Uterus (tissue), 3 donors: ENCODE measurements at regions not wholly inside any gene's neighbourhood (a gene's known extent, or its start where the extent isn't known, plus 50 kb on each side); places are given as distances from the start of the nearest gene placed in this dataset.

ENCODE experiments used
- DNase-seq, 2 donors: peaks; one replicate each; pipeline ENCODE4 v3.0.0-alpha.2; 2019 to 2020
- H3K27ac ChIP-seq, 2 donors: fragments of 200-600 bp; sonication (generic); 1 replicate in 1 of 2; 2 replicates in 1 of 2; pipeline ENCODE4 v1.5.1; 2016 to 2018
- H3K27me3 ChIP-seq, 2 donors: fragments of 200-600 bp; sonication (generic); one replicate each; pipeline ENCODE4 v1.5.1; 2018 to 2019; ENCODE audit warnings: control low read depth in 1 of 2
- H3K36me3 ChIP-seq, 2 donors: fragments of 200-600 bp; sonication (generic); one replicate each; pipeline ENCODE4 v1.5.1; 2019; ENCODE audit warnings: control low read depth in 1 of 2
- H3K4me1 ChIP-seq, 2 donors: fragments of 200-600 bp; sonication (generic); one replicate each; pipeline ENCODE4 v1.5.1; 2018 to 2019; ENCODE audit warnings: control low read depth in 1 of 2
- H3K4me3 ChIP-seq, 2 donors: fragments of 200-600 bp; sonication (generic); 1 replicate in 1 of 2; 2 replicates in 1 of 2; pipeline ENCODE4 v1.5.1; 2018 to 2019; ENCODE audit warnings: mild to moderate bottlenecking in 1 of 2
- H3K9me3 ChIP-seq, 2 donors: fragments of 200-600 bp; sonication (generic); one replicate each; pipeline ENCODE4 v1.5.1; 2019; ENCODE audit warnings: control low read depth in 1 of 2
- CTCF ChIP-seq, 4 experiments: fragments of 200-600 bp in 2 of 4; fragments of 450-650 bp in 2 of 4; sonication (generic) in 2 of 4; IDR thresholded peaks; one replicate each; pipeline ENCODE4 v1.5.1; 2016 to 2019; ENCODE audit warnings: antibody characterized with exemption in 4 of 4, mild to moderate bottlenecking in 2 of 4, moderate library complexity in 1 of 4
- POLR2A ChIP-seq, 2 donors: fragments of 450-650 bp; IDR thresholded peaks; one replicate each; pipeline ENCODE4 v1.6.1; 2016; ENCODE audit warnings: antibody characterized with exemption in 2 of 2, mild to moderate bottlenecking in 1 of 2, moderate library complexity in 1 of 2
- intact Hi-C: fragments of 100-400 bp; cut with DNase I; formaldehyde crosslinking; loops from one replicate; pipeline ENCODE4 v1.15.1; 2023; ENCODE audit warnings: low total_unique reads
- donor health status: DM: yes; HTN: yes; CAD: no.

GRCh38 chr3:40639006-40639405, 114.2 kb downstream of the ZNF621 start:
- TF ChIP-seq CTCF (IDR thresholded peaks at IDR 0.05) (no peak), POLR2A (IDR thresholded peaks at IDR 0.05) (no peak)
- Histone ChIP-seq H3K36me3 (no peaks in the 10 kb centered on the region), H3K27me3 (no peaks in the 10 kb centered on the region), H3K9me3 (no peaks in the 10 kb centered on the region), H3K27ac (no peak overlapping the region), H3K4me1 (no peaks in the 10 kb centered on the region), H3K4me3 (no peak overlapping the region)
- intact Hi-C loops = no loop called here
- DNase-seq = no peak

- H3K27me3 ChIP-seq = no peaks in the 10 kb centered on the region
- intact Hi-C loops = no loop called here
Measured at GRCh38 chr3:40642812-40643211, 118.1 kb downstream of the ZNF621 start.

GRCh38 chr3:40645883-40646282, 121.1 kb downstream of the ZNF621 start:
- no peak for DNase-seq
- no peaks in the 10 kb centered on the region for H3K4me1 ChIP-seq
- TF ChIP-seq CTCF (IDR thresholded peaks at IDR 0.05) (no peak), POLR2A (IDR thresholded peaks at IDR 0.05) (no peak)
- H3K27me3 ChIP-seq = no peaks in the 10 kb centered on the region
- intact Hi-C loops = no loop called here
- H3K36me3 ChIP-seq = no peaks in the 10 kb centered on the region
- H3K4me3 ChIP-seq = no peak overlapping the region
- no peaks in the 10 kb centered on the region for H3K9me3 ChIP-seq
- no peak overlapping the region for H3K27ac ChIP-seq

More at GRCh38 chr3:40642812-40643211, 118.1 kb downstream of the ZNF621 start:
- TF ChIP-seq POLR2A (IDR thresholded peaks at IDR 0.05) (no peak), CTCF (IDR thresholded peaks at IDR 0.05) (no peak)
- DNase-seq = no peak
- Histone ChIP-seq H3K9me3 (no peaks in the 10 kb centered on the region), H3K4me1 (no peaks in the 10 kb centered on the region), H3K36me3 (no peaks in the 10 kb centered on the region), H3K4me3 (no peak overlapping the region), H3K27ac (no peak overlapping the region)

- TF ChIP-seq CTCF (IDR thresholded peaks at IDR 0.05) (no peak), POLR2A (IDR thresholded peaks at IDR 0.05) (no peak)
- Histone ChIP-seq H3K9me3 (no peaks in the 10 kb centered on the region), H3K4me1 (no peaks in the 10 kb centered on the region), H3K4me3 (no peak overlapping the region), H3K27me3 (no peaks in the 10 kb centered on the region), H3K36me3 (no peaks in the 10 kb centered on the region), H3K27ac (no peak overlapping the region)
- intact Hi-C loops = no loop called here
- no peak for DNase-seq
Measured at GRCh38 chr3:40649346-40649745, 124.6 kb downstream of the ZNF621 start.

- Histone ChIP-seq H3K27me3 (no peaks in the 10 kb centered on the region), H3K4me1 (no peaks in the 10 kb centered on the region), H3K4me3 (no peak overlapping the region), H3K36me3 (no peaks in the 10 kb centered on the region), H3K27ac (no peak overlapping the region), H3K9me3 (no peaks in the 10 kb centered on the region)
- intact Hi-C loops = no loop called here
- TF ChIP-seq CTCF (IDR thresholded peaks at IDR 0.05) = no peak
- no peak for TF ChIP-seq POLR2A (IDR thresholded peaks at IDR 0.05)
- no peak for DNase-seq
Measured at GRCh38 chr3:40652072-40652471, 127.3 kb downstream of the ZNF621 start.
